C4-2B (cell line): ENCODE measurements at regions not wholly inside any gene's neighbourhood (a gene's known extent, or its start where the extent isn't known, plus 50 kb on each side); places are given as distances from the start of the nearest gene placed in this dataset.

Experiments
- ZFX ChIP-seq: fragments of 450-650 bp; IDR thresholded peaks from 2 replicates; pipeline ENCODE4 v1.6.1; 2017
- TF ChIP-seq, protein P1 (sequence below): fragments of 450-650 bp; conservative IDR thresholded peaks from 2 replicates; pipeline ENCODE4 v1.5.1; 2017; ENCODE audit warnings: mild to moderate bottlenecking

DNA sequence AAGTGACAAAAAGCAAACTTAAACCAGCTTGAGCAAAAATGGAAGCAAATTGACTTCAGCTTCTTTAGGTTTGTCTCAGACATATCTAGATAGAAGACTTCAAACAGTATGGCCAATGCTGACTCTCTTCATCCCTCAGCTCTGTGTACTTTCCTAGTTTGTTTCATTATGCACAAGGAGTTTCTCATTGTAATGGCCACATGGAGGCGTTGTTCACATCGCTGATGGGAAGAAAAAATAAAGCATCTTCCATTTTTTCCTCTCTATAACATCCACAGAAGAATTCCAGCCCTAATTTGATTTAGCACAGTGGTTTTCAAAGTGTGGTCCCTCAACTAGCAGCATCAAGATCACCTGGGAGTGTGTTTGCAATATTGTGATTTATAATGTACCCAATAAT is 397.5 kb upstream of the PRKX start:
- no peak for TF ChIP-seq ZFX
- TF ChIP-seq, protein P1, sequence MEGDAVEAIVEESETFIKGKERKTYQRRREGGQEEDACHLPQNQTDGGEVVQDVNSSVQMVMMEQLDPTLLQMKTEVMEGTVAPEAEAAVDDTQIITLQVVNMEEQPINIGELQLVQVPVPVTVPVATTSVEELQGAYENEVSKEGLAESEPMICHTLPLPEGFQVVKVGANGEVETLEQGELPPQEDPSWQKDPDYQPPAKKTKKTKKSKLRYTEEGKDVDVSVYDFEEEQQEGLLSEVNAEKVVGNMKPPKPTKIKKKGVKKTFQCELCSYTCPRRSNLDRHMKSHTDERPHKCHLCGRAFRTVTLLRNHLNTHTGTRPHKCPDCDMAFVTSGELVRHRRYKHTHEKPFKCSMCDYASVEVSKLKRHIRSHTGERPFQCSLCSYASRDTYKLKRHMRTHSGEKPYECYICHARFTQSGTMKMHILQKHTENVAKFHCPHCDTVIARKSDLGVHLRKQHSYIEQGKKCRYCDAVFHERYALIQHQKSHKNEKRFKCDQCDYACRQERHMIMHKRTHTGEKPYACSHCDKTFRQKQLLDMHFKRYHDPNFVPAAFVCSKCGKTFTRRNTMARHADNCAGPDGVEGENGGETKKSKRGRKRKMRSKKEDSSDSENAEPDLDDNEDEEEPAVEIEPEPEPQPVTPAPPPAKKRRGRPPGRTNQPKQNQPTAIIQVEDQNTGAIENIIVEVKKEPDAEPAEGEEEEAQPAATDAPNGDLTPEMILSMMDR: no peak
